HCT116 (cell line): ENCODE measurements at regions not wholly inside any gene's neighbourhood (a gene's known extent, or its start where the extent isn't known, plus 50 kb on each side); places are given as distances from the start of the nearest gene placed in this dataset.

Experiments used
- TF ChIP-seq, protein P1 (sequence below): IDR thresholded peaks from 2 replicates; pipeline ENCODE4 v1.6.1; 2012; ENCODE audit warnings: low read depth
- TF ChIP-seq, protein P2 (sequence below), 3 experiments: fragments of 200-600 bp in 1 of 3; sonication (generic) in 1 of 3; IDR thresholded peaks in 2 of 3; conservative IDR thresholded peaks in 1 of 3; 2 replicates each; pipeline ENCODE4 v1.5.1; 2012 to 2017; ENCODE audit warnings: low read depth in 2 of 3, low read length in 2 of 3, antibody characterized with exemption in 1 of 3, borderline replicate concordance in 1 of 3, control low read depth in 1 of 3, mild to moderate bottlenecking in 1 of 3, mixed read lengths in 1 of 3, mixed run types in 1 of 3, moderate library complexity in 1 of 3; ENCODE audit not compliant: insufficient read depth in 1 of 3

DNA sequence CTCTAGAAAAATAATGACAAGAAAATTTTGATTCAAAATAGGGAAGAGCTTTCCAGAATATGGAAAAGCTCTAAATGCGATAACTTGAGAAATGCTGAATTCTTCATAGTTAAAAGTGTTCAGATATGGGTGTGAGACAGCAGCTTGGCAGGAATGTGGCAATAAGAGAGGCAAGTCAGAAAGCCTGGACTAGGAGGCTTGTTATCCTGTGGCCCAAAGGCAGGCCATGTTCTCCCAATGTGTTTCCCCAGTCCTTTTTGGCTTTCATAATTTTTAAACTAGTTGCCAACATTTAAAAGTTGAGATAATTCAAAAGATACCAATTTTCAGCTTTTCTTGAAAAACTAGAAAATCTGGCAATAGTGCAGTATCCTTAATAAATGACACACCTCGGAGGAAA is 366.3 kb upstream of the FANCL start:
- TF ChIP-seq, protein P1, sequence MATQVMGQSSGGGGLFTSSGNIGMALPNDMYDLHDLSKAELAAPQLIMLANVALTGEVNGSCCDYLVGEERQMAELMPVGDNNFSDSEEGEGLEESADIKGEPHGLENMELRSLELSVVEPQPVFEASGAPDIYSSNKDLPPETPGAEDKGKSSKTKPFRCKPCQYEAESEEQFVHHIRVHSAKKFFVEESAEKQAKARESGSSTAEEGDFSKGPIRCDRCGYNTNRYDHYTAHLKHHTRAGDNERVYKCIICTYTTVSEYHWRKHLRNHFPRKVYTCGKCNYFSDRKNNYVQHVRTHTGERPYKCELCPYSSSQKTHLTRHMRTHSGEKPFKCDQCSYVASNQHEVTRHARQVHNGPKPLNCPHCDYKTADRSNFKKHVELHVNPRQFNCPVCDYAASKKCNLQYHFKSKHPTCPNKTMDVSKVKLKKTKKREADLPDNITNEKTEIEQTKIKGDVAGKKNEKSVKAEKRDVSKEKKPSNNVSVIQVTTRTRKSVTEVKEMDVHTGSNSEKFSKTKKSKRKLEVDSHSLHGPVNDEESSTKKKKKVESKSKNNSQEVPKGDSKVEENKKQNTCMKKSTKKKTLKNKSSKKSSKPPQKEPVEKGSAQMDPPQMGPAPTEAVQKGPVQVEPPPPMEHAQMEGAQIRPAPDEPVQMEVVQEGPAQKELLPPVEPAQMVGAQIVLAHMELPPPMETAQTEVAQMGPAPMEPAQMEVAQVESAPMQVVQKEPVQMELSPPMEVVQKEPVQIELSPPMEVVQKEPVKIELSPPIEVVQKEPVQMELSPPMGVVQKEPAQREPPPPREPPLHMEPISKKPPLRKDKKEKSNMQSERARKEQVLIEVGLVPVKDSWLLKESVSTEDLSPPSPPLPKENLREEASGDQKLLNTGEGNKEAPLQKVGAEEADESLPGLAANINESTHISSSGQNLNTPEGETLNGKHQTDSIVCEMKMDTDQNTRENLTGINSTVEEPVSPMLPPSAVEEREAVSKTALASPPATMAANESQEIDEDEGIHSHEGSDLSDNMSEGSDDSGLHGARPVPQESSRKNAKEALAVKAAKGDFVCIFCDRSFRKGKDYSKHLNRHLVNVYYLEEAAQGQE: no peak
- TF ChIP-seq, protein P2, sequence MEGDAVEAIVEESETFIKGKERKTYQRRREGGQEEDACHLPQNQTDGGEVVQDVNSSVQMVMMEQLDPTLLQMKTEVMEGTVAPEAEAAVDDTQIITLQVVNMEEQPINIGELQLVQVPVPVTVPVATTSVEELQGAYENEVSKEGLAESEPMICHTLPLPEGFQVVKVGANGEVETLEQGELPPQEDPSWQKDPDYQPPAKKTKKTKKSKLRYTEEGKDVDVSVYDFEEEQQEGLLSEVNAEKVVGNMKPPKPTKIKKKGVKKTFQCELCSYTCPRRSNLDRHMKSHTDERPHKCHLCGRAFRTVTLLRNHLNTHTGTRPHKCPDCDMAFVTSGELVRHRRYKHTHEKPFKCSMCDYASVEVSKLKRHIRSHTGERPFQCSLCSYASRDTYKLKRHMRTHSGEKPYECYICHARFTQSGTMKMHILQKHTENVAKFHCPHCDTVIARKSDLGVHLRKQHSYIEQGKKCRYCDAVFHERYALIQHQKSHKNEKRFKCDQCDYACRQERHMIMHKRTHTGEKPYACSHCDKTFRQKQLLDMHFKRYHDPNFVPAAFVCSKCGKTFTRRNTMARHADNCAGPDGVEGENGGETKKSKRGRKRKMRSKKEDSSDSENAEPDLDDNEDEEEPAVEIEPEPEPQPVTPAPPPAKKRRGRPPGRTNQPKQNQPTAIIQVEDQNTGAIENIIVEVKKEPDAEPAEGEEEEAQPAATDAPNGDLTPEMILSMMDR (IDR thresholded peaks at IDR 0.05 in 2 of 3, conservative IDR thresholded peaks at IDR 0.05 in 1 of 3; ENCODE audit: borderline replicate concordance in 1 of 3, insufficient read depth in 1 of 3, low read depth in 2 of 3, low read length in 2 of 3): no peak
